Right lobe of liver (tissue), 4 donors: ENCODE measurements at regions not wholly inside any gene's neighbourhood (a gene's known extent, or its start where the extent isn't known, plus 50 kb on each side); places are given as distances from the start of the nearest gene placed in this dataset.

Experiments used
- POLR2A ChIP-seq: fragments of 450-650 bp; IDR thresholded peaks from one replicate; pipeline ENCODE4 v1.6.1; 2017; ENCODE audit warnings: antibody characterized with exemption, mild to moderate bottlenecking
- TF ChIP-seq, protein P1 (sequence below), 4 donors: fragments of 200-600 bp in 3 of 4; fragments of 450-650 bp in 1 of 4; IDR thresholded peaks; one replicate each; pipeline versions ENCODE4 v1.5.1 to v1.8.0; 2016 to 2022; ENCODE audit warnings: antibody characterized with exemption in 4 of 4, mild to moderate bottlenecking in 2 of 4
- donor health status: DM: no; HTN: no; CAD: no.
- donor health status: DM: no; HTN: no; CAD: no.
- donor health status: DM: no; HTN: yes; CAD: no.

DNA sequence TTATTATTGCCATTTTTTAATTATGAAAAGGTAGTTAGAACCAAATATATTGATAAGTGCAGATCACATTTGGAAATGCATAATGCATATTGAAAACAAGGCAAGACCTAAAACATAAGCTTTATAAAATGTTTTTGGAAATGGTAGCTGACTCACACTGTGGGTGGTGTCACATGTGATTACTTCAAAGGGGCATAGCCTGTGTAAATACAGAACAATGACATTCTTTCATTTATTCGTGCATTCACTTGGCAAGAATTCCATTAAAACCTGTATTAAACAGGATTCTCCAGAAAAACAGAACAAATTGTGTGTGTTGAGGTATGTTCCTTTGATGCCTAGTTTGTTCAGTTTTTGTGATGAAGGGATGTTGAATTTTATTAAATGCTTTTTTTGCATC is 427.3 kb upstream of the ST6GAL2 start:
- TF ChIP-seq, protein P1, sequence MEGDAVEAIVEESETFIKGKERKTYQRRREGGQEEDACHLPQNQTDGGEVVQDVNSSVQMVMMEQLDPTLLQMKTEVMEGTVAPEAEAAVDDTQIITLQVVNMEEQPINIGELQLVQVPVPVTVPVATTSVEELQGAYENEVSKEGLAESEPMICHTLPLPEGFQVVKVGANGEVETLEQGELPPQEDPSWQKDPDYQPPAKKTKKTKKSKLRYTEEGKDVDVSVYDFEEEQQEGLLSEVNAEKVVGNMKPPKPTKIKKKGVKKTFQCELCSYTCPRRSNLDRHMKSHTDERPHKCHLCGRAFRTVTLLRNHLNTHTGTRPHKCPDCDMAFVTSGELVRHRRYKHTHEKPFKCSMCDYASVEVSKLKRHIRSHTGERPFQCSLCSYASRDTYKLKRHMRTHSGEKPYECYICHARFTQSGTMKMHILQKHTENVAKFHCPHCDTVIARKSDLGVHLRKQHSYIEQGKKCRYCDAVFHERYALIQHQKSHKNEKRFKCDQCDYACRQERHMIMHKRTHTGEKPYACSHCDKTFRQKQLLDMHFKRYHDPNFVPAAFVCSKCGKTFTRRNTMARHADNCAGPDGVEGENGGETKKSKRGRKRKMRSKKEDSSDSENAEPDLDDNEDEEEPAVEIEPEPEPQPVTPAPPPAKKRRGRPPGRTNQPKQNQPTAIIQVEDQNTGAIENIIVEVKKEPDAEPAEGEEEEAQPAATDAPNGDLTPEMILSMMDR (IDR thresholded peaks at IDR 0.05) = no peak
- no peak for TF ChIP-seq POLR2A
